GM12891 (cell line): ENCODE measurements at regions not wholly inside any gene's neighbourhood (a gene's known extent, or its start where the extent isn't known, plus 50 kb on each side); places are given as distances from the start of the nearest gene placed in this dataset.

Experiments
- POLR2A ChIP-seq: IDR thresholded peaks from 2 replicates; pipeline ENCODE4 v1.6.1; 2011; ENCODE audit warnings: low read depth, low read length, control low read depth
- POLR2AphosphoS5 ChIP-seq: IDR thresholded peaks from 2 replicates; pipeline ENCODE4 v1.6.1; 2011; ENCODE audit warnings: low read depth, low read length, control low read depth
- TAF1 ChIP-seq: IDR thresholded peaks from 2 replicates; pipeline ENCODE4 v1.6.1; 2011; ENCODE audit warnings: low read depth, low read length, control low read depth

DNA sequence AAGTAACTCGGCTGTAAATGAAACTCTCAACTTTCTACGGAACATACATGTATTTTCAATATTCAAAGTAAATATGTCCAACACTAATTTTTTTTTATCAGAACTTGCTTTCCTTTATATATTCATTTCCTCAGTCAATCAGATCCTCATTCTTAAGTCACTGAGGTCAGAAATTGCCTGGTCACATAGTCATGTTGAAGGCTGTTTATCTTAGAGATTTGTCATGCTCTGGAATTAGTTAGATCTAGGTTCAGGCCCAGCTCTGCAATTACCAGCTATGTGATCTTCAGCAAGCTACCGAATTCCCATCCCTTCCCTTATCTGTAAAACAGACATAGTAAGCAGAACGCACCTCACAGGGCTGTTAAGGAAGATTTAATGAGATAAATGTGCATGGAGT lies 228.8 kb downstream of the SPCS3 start:
- TF ChIP-seq POLR2A (no peak), TAF1 (no peak), POLR2AphosphoS5 (no peak)
